ENCODE measurements at regions not wholly inside any gene's neighbourhood (a gene's known extent, or its start where the extent isn't known, plus 50 kb on each side); places are given as distances from the start of the nearest gene placed in this dataset.
"Not testable (repeated sequence)": the region's sequence is repeated elsewhere in the genome, so short reads cannot be mapped to it uniquely, and the experiment has no call there.

DNA sequence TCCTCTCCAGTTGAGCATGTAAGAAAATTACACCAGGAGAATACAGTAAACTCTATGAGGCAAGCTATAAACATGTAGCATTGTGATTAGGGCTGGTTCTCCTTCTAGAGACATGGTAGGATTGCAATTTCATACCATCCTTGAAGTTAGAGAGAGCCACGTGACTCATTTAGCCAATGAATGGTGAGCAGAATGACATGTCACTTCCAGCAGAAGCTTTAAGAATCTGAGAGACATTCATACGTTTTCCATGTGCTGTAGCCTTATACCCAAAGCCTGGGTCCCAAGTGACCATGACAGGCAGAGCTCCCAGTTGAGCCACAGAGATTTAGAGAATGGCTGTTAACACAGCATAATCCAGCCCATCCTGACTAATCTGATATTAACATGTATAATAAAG, 68.0 kb upstream of the TP53BP2 start:
- TF ChIP-seq, protein P1, sequence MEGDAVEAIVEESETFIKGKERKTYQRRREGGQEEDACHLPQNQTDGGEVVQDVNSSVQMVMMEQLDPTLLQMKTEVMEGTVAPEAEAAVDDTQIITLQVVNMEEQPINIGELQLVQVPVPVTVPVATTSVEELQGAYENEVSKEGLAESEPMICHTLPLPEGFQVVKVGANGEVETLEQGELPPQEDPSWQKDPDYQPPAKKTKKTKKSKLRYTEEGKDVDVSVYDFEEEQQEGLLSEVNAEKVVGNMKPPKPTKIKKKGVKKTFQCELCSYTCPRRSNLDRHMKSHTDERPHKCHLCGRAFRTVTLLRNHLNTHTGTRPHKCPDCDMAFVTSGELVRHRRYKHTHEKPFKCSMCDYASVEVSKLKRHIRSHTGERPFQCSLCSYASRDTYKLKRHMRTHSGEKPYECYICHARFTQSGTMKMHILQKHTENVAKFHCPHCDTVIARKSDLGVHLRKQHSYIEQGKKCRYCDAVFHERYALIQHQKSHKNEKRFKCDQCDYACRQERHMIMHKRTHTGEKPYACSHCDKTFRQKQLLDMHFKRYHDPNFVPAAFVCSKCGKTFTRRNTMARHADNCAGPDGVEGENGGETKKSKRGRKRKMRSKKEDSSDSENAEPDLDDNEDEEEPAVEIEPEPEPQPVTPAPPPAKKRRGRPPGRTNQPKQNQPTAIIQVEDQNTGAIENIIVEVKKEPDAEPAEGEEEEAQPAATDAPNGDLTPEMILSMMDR (IDR thresholded peaks at IDR 0.05 in 4 of 5, conservative IDR thresholded peaks at IDR 0.05 in 1 of 5), result not testable (repeated sequence)
- not testable (repeated sequence) for TF ChIP-seq POLR2A (IDR thresholded peaks at IDR 0.05)

Data from gastrocnemius medialis (tissue), 4 donors.